ENCODE measurements at regions not wholly inside any gene's neighbourhood (a gene's known extent, or its start where the extent isn't known, plus 50 kb on each side); places are given as distances from the start of the nearest gene placed in this dataset.

DNA sequence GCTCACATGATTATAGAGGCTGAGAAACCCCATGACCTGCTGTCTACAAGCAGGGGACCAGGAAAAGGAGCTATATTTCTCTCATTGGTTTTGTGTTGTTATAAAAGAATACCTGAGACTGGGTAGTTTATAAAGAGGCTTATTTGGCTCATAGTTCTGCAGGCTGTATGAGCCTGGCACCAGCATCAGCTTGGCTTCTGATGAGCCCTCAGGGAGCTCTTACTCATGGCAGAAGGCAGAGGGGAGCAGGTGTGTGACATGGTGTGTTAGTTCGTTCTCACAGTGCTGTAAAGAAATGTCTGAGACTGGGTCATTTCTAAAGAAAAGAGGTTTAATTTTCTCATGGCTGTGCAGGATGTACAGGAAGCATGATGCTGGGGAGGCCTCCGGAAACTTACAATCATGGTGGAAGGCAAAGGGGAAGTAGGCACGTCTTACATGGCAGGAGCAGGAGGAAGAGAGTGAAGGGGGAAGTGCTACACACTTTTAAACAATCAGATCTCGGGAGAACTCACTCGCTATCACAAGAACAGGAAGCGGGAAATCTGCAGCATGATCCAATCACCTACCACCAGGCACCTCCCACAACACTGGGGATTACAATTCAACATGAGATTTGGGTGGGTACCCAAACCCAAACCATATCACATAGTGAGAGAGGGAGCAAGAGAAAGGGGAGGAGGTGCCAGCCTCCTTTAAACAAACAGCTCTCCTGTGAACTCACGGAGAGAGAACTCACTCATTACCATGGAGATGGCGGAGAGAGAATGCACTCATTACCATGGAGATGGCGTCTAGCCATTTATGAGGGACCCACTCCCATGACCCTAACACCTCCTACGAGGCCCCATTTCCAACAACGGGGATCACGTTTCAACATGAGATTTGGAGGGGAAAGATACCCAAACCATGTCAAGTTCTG is 133.4 kb downstream of the JCAD start:
- no peak for DNase-seq (ENCODE audit: extremely low read depth, low read depth)

GRCh38 chr10:29924436-29924835 is 134.9 kb downstream of the JCAD start:
- DNase-seq (ENCODE audit: extremely low read depth, low read depth) = no peak

- no peak for DNase-seq (ENCODE audit: extremely low read depth, low read depth)
These were observed 135.9 kb downstream of the JCAD start for GRCh38 chr10:29923416-29923965.

GRCh38 chr10:29922892-29923291 is 136.5 kb downstream of the JCAD start:
- no peak for DNase-seq (ENCODE audit: extremely low read depth, low read depth)

DNA sequence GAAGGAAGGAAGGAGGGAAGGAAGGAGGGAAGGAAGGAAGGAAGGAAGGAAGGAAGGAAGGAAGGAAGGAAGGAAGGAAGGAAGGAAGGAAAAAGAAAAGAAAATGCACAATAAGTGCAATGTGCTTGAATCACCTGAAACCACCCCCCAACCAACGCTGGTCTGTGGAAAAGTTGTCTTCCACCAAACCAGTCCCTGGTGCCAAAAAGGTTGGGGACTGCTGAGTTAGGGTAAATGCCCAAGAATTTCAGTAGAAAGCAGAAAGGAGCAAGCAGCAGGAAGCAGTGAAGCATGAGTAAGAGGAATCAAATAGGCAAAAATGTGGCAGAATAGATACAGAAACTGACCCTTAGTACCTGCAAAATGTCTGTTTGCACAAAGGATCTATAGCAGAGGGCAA is 137.2 kb downstream of the JCAD start:
- no peak for DNase-seq (ENCODE audit: extremely low read depth, low read depth)

DNA sequence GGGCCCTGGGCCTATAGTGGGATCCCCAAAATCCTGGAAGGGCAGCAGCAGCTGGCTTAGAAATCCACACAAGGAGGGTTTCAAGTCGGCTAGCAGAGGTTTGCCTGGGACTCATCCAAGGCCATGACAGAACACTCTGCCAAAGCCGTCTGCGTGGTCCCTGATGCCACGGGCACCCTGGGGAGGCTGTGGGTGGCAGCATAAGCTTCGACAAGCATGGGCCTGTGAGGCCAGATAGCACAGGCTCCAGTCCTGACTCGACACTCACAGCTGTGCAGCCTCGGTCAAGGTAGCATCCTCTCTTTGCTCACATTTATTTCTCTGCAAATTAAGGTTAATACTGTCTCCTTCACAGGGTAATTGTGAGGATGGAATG is 138.3 kb downstream of the JCAD start:
- DNase-seq (ENCODE audit: extremely low read depth, low read depth) = no peak

- no peak for DNase-seq (ENCODE audit: extremely low read depth, low read depth)
These were observed 138.8 kb downstream of the JCAD start for GRCh38 chr10:29920408-29921070.

- DNase-seq (ENCODE audit: extremely low read depth, low read depth) = no peak
These were observed 140.6 kb downstream of the JCAD start for GRCh38 chr10:29918623-29919400.

- no peak for DNase-seq (ENCODE audit: extremely low read depth, low read depth)
These were observed 142.1 kb downstream of the JCAD start for GRCh38 chr10:29917311-29917710.

DNA sequence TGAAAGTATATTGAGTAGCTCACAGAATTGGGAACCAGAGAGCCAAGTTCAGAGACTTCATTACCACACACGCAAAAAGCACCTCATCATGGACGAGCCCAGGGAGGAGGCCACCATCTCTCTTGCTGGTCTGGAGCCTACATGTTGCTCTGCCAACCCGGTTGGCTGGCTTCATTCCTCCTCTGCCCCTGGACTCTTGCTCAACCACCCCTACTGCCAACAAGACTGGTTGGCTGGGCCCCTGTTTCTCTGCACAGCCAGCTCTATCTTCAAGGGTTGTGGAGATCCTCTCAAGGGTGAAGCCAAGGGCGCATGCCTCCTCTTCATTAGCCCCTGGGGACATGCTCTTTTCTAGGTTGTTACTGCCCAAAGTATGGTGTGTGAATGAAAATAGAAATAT is 142.7 kb downstream of the JCAD start:
- DNase-seq (ENCODE audit: extremely low read depth, low read depth) = no peak

- DNase-seq (ENCODE audit: extremely low read depth, low read depth) = no peak
These were observed 144.2 kb downstream of the JCAD start for GRCh38 chr10:29914986-29915785.

DNA sequence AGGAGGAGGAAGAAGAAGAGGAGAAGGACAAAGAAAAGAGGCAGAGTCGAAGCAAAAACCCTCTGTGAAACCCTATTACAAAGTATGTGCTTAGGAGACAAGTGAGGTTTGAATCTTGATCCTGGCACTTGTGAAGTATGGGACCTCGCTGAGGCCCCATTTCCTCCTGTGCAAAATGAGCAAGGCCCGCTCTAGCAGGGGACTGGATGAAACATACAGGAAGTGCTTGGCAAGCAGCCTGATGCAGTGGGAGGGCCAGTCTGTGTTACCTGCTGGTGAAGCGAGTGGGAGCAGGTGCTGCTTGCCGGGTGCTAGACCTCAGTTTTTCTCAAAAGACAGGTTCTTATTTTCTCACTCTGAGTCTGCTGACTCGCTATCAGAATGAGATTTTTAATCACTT is 150.4 kb downstream of the JCAD start:
- DNase-seq (ENCODE audit: extremely low read depth, low read depth) = no peak

- no peak for DNase-seq (ENCODE audit: extremely low read depth, low read depth)
These were observed 158.5 kb downstream of the JCAD start for GRCh38 chr10:29900865-29901264.

GRCh38 chr10:29897999-29898716 is 161.2 kb downstream of the JCAD start:
- no peak for DNase-seq (ENCODE audit: extremely low read depth, low read depth)

DNA sequence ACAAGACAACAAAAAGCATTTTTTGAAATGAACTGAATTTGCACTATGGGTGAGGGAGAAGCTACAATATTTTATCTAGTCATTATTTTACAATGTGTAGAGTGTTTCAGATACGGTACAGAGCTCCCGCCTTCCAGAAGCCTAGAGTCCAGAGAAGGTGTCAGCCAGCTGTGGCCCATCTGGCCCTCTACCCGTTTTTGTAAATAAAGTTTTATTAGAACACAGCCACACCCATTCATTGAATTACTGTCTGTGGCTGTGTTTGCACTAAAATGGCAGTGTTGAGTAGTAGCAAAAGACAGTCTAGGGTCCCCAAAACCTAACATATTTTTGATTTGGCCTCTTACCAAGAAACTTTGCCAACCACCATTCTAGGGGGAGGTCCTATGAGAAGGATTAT is 162.0 kb downstream of the JCAD start:
- no peak for DNase-seq (ENCODE audit: extremely low read depth, low read depth)

GRCh38 chr10:29896053-29896452 is 163.3 kb downstream of the JCAD start:
- DNase-seq (ENCODE audit: extremely low read depth, low read depth) = no peak

GRCh38 chr10:29895456-29895855 is 163.9 kb downstream of the JCAD start:
- DNase-seq (ENCODE audit: extremely low read depth, low read depth) = no peak

- DNase-seq (ENCODE audit: extremely low read depth, low read depth) = no peak
These were observed 171.1 kb downstream of the JCAD start for GRCh38 chr10:29888321-29888720.

DNA sequence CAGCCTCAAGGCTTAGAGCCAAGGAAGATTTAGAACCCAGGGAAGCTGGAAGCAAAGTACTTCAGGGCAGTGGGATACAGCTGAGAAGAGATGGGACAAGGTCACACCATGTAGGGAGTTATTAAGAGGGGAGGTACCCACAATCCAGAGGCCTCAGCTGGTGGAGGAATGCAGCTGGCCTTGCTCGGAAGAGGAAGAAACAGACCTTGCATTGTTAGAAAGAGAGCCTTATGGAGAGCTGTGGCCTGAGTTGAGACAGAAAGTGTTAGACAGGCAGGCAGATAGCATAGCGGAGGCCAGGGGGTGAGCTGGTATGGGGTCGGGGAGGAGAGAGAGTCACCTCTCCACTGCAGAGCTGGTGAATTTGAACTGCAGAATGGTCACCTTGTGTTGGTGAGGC is 173.1 kb downstream of the JCAD start:
- DNase-seq (ENCODE audit: extremely low read depth, low read depth) = no peak

GRCh38 chr10:29883231-29883630 is 176.2 kb downstream of the JCAD start:
- no peak for DNase-seq (ENCODE audit: extremely low read depth, low read depth)
